ENCODE measurements at regions not wholly inside any gene's neighbourhood (a gene's known extent, or its start where the extent isn't known, plus 50 kb on each side); places are given as distances from the start of the nearest gene placed in this dataset.

- TF ChIP-seq CTCF (IDR thresholded peaks at IDR 0.05) (no peak), POLR2A (IDR thresholded peaks at IDR 0.05) (no peak)
Observed at GRCh38 chr18:53664575-53664974, 559.9 kb downstream of the MBD2 start.
